Stimulated activated CD8-positive, alpha-beta memory T cell treated with anti-CD3 and anti-CD28 coated beads, Interleukin-15, amount 100 ng/mL, for 24 hours (primary cell): ENCODE measurements at regions not wholly inside any gene's neighbourhood (a gene's known extent, or its start where the extent isn't known, plus 50 kb on each side); places are given as distances from the start of the nearest gene placed in this dataset.
A peak's percentile ranks its signal among the peaks of the same experiment; 100 is the strongest.
"Not testable (repeated sequence)": the region's sequence is repeated elsewhere in the genome, so short reads cannot be mapped to it uniquely, and the experiment has no call there.

ENCODE experiments used
- DNase-seq: peaks from one replicate; pipeline ENCODE4 v3.0.0-alpha.2; 2020; ENCODE audit warnings: low read depth

DNA sequence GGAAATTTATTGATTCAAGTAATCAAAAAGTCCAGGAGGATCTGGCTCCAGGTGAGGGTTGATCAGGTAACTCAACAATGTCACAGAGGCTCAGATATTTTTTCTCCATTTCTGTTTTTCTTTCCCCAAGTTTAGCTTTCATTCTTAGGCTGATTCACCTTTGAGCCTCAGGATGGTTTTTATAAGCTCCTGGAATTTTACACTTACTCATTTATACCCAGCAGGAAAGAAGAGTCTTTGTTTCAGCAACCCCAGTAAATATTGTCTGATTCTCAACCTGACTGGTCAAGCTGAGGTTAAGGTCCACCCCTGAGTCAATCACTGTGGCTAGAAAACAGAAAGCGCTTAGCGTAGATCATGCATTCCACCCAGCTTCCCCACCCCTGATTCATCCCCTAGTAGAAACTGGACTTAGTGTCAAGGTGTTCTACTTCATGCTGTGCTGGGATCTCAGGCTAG, 500.6 kb downstream of the KIF4B start:
- DNase-seq, result no peak

DNA sequence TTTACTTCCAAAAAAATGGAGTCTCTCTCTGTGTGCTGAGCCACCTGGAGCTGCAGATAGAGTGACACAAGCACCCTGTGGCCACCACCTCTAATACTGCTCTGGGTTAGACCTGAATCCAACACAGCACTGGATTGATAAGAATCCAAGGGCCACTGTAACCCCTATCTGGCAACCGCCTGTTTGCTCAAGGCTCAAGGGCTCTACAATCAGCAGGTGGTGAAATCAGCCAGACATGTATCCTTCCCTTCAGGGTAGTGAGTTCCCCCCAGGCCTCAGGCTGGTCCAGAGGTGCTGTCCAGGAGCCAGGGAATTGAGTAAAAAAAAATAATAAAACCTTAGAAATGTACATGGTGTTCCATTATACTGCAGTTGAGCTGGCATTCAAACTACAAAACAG, 509.0 kb downstream of the KIF4B start:
- DNase-seq, result no peak

DNA sequence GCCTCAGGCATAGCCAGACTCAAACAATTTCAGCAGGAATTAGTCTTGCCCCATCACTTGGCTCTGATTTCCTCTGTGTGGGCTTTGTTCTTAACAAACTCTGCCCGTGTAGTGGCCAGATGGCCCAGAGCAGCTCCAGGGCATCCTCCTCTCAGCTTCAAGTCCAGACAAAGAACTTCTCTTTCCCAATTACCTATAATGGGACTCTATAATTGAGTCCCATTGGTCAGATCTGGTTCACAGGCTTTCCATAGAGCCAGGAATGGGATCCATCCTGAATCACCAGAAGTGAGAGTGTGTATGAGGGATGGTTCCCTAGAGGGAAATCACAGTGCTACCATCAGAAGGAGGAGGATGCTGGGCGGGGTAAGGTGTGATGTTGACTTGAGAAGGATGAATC, 515.8 kb downstream of the KIF4B start:
- no peak for DNase-seq

DNA sequence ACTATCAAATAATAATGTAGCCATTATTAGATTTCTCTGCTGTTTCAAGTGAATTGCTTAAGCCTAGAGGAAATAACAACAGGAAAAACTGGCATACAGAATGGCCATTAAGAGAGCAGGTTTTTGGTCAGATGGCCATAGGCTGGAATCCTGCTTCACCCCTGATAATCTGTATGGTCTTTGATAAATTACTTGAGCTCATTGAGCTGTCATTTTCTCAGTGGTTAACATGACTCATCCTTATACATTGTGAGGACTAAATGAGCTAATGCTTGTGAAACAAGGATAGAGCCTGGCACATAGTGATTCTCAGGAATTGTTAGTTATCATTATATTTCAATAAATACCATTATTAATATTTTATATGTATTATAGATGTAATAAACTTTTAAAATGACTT, 516.5 kb downstream of the KIF4B start:
- DNase-seq, result no peak

DNA sequence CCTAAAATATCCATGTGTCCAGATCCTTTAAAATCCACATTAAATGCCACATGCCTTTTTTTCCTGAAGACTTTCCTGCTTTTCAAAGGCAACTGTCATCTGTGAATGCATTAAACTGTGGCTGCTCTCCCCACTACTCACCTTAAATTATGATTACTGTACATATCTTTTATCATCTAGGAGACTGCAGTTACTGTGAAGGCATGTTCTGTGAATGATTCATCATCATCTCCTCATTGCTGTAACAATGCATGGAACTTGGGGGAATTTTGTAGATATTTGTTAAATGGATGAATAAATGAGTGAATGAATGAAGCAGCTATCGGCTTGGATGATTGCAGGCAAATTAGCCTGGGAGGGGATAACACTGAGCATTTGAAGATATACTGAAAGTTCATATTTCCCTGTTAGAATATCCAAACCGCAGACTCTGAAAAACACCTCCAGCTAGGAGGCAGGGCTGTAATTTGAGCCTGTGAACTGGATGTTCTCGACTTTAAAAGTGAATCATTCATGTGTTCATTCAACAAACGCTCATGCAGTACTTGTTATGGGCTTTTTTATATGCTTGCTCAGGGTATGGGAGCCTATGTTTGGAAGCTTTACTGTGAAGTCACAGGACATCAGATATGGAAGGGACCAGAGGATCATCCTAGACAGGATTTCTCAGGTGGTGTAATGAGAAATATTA, 519.2 kb downstream of the KIF4B start:
- DNase-seq, result no peak

DNA sequence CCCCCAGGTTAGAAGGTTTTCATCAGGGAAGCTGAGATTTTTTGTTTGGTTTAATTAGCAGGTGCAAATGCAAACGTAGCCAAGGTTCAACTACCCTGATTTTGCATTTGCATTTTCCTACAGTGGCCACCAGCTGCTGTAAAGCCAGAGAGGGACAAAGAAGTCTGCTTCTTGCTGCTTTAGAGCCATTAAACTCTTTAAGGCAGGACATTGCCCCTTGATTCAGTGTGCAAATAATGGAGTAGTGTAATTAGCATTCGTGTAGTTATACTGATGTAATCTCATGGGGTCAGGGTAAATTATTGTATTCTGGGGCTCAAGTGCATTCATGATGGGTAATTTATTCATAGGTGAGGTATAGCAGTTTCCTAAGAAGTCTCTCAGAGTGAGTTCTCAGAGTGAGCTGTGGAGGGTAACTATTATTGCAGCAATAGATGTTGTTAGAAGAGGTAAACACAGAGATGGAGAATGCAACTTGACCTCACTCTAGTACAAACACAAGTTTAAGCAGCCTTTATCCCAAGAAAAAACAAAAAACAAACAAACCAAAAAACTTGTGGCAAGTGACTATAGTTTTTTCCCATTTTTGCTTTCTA, 526.5 kb downstream of the KIF4B start:
- DNase-seq, result no peak

DNA sequence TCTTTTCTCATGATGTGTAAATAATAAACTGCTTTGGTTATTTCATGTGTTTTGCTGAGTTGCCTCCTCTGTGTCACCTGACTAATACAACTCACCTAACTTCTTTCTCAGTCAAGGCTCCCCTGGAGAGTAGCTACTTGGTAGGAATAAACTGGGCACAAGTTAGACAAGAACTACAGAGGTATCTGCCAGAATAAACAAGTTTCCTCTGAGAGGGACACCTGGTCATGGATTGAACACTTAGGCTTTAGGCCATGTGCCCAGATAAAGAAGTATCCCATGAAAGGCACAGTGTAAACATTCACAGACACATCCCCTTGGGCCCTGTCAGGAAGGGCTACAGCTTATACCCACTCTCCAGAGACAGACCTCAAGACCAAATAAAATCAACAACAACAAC, 532.5 kb downstream of the KIF4B start:
- DNase-seq, result no peak

DNA sequence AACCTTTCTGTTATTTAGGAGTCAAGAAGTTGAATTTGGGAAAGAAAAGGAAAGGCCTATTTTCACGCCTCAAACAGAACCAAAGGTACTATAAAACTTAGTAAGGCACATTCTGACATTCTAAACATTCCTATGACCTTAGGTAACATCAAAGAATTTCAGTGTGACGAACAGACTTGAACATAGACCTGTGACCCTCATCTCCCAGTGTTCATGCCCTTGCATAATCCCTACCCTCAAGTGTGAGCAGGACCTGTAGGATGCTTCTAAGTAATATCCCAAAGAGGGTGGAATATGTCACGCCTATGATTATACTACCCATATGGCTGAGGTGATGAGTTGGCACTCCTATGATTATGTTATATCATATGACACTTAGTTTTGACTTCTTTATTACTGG, 540.9 kb downstream of the KIF4B start:
- DNase-seq, result no peak

DNA sequence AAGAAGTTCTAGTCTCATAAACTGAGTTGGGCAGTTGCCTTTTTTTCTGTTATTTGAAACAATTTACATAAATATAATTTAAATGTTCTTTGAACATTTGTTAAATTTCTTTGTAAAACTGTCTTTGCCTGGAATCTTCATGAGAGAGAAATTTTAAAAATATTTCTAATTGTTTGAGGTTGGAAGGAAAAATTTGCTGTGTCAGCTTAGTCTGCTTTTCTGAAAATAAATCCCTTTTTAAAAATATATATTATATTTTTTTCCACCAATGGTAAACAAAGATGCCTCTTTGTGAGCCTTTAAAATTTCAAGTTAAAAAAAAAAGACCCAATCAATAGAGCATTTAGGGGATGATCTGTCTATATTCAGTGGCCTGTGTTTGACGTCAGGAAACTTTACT, 542.7 kb downstream of the KIF4B start:
- no peak for DNase-seq

DNA sequence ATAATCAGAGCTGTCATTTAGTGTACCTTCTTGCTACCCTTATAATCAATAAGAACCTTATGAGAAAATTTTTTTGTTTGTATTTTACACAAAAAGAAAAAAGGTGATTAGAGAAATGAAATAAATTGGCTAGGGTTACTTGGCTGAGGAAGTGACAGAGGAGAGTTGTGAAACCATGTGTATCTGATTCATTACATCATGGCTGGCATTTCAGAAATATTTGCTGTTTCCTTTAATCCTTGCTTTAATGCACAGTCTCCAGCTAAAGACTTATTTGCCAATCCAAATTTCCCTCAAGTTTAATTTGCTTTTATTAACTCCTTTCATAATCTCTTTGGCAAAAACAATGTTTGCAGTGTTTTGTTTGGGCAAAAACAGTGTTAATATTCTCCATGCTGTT, 543.1 kb downstream of the KIF4B start:
- no peak for DNase-seq

DNA sequence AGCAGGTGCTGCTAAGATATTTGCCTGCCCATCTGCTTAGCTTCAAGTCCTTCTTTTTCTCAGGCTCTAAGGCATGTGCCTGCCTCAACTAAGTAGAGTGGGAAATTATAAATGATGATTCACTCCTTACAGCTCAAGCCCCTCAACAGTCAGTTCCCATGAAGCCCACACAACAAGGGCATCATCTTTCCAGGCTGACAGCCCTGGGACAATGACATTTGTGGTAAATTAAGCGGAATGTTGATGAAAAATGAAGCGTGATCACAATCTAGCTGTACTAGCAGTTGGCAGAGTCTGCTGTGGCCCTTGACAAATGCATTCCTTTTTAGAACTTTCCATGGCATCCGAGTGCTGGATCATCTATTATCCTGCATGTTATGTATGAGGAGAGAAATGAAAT, 548.6 kb downstream of the KIF4B start:
- DNase-seq, result no peak

DNA sequence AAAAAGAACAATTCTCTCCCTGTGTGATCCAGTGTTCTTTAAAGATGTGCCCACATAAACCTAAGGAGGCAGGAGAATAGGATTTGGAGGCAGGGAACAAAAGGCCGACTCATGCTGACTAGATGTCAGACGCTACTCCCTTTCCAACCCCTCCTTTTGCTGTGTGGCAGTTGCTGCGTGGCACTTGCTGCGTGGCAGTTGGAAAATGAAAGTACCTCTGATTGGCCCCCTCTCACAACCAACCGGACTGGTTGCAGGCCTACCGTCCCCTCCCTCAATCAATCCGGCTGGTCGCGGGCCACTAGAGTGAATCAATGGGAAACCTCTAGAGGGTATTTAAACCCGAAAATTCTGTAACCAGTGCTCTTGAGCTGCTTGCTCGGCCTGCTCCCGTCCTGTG, 551.0 kb downstream of the KIF4B start:
- no peak for DNase-seq

DNA sequence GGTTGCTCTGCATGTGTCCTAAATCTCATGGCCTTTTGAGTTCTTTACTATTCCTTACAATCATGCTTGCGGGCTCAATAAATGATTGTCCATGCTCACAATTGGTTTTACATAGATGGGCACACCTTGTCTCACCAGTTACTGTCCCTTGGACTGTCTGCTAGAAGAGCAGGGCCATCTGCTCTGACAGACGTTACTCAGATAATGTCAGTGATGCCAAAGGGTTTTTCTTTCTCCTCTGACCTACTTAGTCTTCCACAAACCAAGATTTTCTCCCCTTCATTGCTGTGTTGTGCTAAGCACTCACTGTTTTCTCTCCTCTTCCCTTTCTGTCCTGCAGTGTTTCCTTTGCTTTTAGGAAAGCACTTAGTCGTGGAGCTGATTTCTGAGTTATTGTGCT, 562.3 kb downstream of the KIF4B start:
- no peak for DNase-seq

DNA sequence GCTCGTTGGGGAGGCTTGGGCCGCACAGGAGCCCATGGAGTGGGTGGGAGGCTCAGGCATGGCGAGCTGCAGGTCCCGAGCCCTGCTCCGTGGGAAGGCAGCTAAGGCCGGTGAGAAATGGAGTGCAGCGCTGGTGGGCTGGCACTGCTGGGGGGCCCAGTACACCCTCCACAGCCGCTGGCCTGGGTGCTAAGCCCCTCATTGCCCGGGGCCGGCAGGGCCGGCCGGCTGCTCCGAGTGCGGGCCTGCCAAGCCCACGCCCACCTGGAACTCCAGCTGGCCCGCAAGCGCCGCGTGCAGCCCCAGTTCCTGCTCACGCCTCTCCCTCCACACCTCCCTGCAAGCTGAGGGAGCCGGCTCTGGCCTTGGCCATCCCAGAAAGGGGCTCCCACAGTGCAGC, 573.3 kb downstream of the KIF4B start:
- DNase-seq, result not testable (repeated sequence)

DNA sequence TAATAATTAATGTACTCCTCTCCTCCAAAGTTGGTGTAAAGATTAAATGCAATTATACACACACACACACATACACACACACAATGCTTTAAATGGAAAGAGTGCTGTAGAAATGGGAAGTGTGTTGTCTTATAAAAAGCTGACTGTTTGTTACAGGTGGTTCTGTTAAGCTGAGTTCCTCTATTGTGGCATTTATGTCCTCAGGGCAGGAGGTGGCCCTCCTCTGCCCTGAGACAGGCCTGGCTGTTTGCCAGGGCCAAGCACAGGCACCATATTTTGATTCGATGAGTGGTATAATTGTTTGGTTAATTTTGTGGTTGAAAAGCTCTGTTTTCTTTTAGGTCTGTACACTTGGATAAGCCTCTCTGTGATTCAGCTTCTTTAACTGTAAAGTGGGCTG, 573.9 kb downstream of the KIF4B start:
- DNase-seq, result no peak

DNA sequence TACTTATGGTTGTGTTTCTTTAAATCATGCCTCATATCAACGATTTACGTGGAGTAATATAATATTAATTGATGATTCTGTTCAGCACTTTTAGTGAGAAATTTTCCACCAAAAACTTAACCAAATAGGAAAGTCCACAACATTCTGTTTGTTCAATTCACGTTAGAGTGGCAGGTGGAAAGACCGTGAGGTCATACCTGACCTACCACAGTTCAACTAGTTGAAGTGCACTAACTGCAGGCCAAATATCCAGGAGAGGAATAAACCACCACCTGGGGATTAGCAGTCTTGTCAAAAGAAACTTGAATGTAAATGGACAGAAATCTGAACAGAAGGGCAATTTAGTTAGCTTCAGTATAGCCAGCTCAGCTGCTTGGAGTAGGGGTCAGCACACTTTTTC, 577.7 kb downstream of the KIF4B start:
- DNase-seq, result no peak

DNA sequence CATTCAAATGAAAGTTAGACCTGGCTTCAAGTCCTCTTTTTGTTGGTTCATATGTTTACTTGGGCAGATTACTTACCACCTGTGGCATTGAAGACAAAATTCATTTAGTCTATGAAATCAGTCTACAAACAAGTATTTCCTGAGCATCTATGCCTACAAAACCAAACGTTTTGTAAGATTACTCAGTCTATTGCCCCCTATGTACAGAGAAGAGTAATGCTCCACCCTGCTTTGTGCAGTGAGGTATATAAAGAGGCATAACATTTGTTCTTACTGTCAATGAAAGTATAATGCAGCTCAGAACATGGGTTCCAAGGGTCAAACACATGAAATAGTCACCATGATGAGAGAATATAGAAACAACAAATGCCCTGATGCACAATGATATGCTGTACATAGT, 580.7 kb downstream of the KIF4B start:
- DNase-seq, result no peak

DNA sequence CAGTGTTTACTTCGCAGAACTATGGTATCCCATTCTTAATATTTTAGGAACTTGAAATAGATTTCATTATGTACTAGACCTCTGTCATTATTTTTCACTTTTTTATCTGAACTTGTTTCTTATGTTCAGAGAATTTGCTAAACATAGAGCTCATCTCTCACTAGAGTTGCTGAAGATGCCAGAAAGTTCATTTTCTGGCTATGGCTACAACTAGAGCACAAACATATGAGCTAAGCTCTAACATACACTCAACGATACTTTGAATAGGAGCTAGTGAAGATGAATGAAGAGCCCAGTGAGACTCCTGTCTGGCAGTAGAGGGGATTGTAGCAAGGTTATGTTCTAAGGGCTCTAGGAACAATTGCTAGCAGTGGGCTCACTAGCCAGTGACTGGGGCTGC, 582.2 kb downstream of the KIF4B start:
- no peak for DNase-seq

DNA sequence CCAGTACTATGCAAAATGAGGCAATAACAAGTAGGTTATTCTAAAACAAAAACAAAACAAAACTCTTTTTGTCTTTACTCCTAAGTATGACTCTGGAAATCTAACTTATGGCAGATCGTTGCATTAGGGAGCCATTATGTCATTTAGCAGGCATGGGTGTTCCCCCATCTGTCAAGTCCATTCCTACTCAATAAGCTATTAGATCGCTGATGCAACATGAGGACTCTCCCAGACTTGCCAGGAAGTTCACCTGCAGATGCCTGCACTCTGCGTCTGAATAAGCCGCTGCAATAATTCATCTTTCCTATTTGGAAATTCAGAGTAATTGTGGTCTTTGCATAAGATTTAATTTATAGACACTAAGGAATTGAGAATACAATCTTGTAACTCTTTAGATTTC, 585.0 kb downstream of the KIF4B start:
- DNase-seq, result no peak

DNA sequence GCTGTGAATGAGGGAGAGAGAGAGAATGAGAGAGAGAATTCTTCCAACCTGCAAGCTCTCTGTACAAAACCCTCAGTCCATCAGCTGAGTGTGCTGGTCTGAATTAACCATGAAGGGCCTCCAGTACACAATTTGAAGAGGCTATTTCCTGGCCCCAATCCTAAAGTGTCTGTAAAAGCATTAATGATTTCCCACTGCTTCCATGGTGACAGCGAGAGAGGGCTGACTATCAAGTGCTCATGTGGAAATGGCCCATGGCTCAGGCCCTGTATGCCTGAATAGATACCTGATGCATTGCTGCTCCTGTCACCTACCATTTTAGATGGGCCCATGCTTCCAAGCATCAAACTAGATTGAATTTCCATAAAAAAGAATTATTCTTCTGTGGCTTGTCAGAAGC, 592.4 kb downstream of the KIF4B start:
- DNase-seq, result no peak

DNA sequence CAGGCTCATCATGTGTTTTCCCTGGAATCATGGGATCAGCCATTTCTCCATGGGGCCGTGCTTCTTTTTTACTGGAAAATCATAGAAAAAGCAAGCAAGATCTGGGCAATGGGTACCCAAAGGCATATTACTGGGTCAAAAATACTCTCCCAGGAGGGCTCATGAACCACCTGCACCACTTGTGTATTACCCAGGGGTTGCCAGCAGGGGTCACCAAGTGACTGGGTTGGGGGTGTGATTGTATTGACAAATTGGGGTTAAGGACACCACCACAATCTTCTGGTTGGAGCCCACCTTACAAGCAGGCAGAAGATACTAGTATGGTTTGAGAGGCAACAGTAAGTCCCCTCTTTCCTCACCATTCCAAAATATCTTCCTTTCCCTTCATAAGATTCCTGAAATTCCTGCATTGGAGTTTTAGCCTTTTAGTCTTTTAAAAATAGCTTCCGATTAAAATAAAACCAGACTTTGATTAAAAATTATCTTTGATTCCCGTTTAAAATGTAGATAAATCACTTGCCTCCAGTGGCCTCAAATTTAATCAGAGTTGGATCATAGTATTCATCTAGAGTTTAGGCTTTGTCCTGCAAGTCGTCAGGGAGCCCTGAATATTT, 603.3 kb downstream of the KIF4B start:
- peak; percentile 15 for DNase-seq

DNA sequence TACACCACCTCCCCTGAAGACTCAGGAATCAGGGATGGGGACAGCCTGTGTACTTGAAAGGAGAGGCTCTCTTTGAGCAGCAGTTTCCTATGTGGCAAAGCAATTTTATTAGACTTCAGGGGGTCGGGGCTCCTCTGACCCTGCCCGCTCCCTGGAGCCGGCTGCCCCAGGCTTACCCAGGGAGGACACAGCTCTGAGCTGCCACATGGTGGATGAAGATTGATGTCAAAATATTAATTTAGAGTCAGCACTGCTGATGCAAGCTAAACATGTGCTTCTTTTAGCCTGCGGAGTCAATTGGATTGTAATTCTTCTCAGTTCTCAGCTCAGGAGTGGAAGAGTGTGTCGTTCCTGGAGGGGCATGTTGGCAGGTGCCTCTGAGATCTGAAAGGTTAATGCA, 606.1 kb downstream of the KIF4B start:
- DNase-seq, result no peak

DNA sequence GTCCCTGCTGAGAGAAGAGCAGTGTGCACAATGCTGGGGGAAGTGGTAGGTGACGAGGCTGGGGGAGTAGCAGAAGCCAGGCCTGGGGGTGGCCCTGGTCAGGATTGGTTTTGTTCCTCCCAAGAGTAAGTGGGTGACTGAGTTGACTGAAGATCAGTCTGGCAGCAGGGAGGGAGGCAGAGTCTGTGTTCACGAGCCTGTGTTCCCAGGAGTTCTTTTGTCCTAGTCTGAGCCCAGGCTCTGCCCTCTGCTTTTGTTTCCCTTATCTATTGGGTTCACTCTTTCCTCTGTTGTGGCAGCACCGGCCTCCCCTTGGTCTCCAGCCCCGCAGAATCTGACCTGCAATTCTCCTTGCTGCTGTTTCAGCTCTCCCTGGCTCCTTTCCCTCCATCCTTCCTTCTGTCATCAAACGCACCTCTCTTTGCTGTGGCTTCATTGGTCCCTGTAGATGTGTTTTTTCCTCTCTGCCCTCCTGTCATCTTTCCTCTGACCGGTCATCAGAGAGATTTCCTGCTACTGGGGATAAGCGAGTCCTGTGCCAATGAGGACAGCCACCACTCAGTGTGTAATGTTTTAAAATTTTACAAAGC, 607.4 kb downstream of the KIF4B start:
- DNase-seq, result no peak
